LHCN-M2 (cell line): ENCODE measurements at regions not wholly inside any gene's neighbourhood (a gene's known extent, or its start where the extent isn't known, plus 50 kb on each side); places are given as distances from the start of the nearest gene placed in this dataset.

Source experiments
- DNase-seq: peaks from one replicate; pipeline ENCODE4 v3.0.0-alpha.2; 2012; ENCODE audit warnings: low read depth

GRCh38 chr7:97620495-97620894 is 111.4 kb upstream of the TAC1 start:
- no peak for DNase-seq

GRCh38 chr7:97623333-97623732 is 108.6 kb upstream of the TAC1 start:
- no peak for DNase-seq

- no peak for DNase-seq
These were observed 101.8 kb upstream of the TAC1 start for GRCh38 chr7:97630116-97630515.

- no peak for DNase-seq
These were observed 96.3 kb upstream of the TAC1 start for GRCh38 chr7:97635622-97636021.

- peak; percentile 1 for DNase-seq
These were observed 92.8 kb upstream of the TAC1 start for GRCh38 chr7:97639036-97639435.

GRCh38 chr7:97659363-97660045 is 72.4 kb upstream of the TAC1 start:
- no peak for DNase-seq

- DNase-seq: no peak
These were observed 64.5 kb upstream of the TAC1 start for GRCh38 chr7:97667359-97667758.

GRCh38 chr7:97671571-97671970 is 60.3 kb upstream of the TAC1 start:
- DNase-seq: no peak

- no peak for DNase-seq
These were observed 51.3 kb upstream of the TAC1 start for GRCh38 chr7:97680622-97681021.
